ENCODE measurements at regions not wholly inside any gene's neighbourhood (a gene's known extent, or its start where the extent isn't known, plus 50 kb on each side); places are given as distances from the start of the nearest gene placed in this dataset.

GRCh38 chr2:6083136-6083535, 391.0 kb downstream of the SOX11 start:
- peaks cover 9% of the 10 kb centered on the region for H3K9me3 ChIP-seq (ENCODE audit: control insufficient read depth, low read depth, low read length)
- no peaks in the 10 kb centered on the region for H4K20me1 ChIP-seq (ENCODE audit: control insufficient read depth, extremely low read depth, insufficient read depth, low read length)
- H3K9me1 ChIP-seq (ENCODE audit: control insufficient read depth, extremely low read depth, insufficient read depth, low read length), result no peaks in the 10 kb centered on the region
- dilution Hi-C loops (cut with MboI; ENCODE audit: extremely low pct_ligation_motif_present, low sequenced_read_pairs), result no loop called here
- no peaks in the 10 kb centered on the region for H3K4me1 ChIP-seq (ENCODE audit: control insufficient read depth, extremely low read depth, insufficient read depth, low read length)
- H3K27me3 ChIP-seq (ENCODE audit: control insufficient read depth, extremely low read depth, insufficient read depth, low read length), result no peaks in the 10 kb centered on the region
- DNase-seq (ENCODE audit: low read depth, low spot score), result no peak
- H3K4me3 ChIP-seq (ENCODE audit: control insufficient read depth in 2 of 3, extremely low read depth in 1 of 3, insufficient read depth in 2 of 3, low read depth in 1 of 3, low read length in 3 of 3), result no peak overlapping the region
- no peak overlapping the region for H3K27ac ChIP-seq (ENCODE audit: control insufficient read depth, insufficient read depth, low read length)
- no peak for FAIRE-seq
- no peaks in the 10 kb centered on the region for H3K79me2 ChIP-seq (ENCODE audit: control insufficient read depth, insufficient read depth, low read length)
- no peak overlapping the region for H2AFZ ChIP-seq (ENCODE audit: control insufficient read depth, low read length)
- no peak overlapping the region for H3K4me2 ChIP-seq (ENCODE audit: control insufficient read depth, extremely low read depth, insufficient read depth, low read depth, low read length)
- TF ChIP-seq, protein P1, sequence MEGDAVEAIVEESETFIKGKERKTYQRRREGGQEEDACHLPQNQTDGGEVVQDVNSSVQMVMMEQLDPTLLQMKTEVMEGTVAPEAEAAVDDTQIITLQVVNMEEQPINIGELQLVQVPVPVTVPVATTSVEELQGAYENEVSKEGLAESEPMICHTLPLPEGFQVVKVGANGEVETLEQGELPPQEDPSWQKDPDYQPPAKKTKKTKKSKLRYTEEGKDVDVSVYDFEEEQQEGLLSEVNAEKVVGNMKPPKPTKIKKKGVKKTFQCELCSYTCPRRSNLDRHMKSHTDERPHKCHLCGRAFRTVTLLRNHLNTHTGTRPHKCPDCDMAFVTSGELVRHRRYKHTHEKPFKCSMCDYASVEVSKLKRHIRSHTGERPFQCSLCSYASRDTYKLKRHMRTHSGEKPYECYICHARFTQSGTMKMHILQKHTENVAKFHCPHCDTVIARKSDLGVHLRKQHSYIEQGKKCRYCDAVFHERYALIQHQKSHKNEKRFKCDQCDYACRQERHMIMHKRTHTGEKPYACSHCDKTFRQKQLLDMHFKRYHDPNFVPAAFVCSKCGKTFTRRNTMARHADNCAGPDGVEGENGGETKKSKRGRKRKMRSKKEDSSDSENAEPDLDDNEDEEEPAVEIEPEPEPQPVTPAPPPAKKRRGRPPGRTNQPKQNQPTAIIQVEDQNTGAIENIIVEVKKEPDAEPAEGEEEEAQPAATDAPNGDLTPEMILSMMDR (optimal IDR thresholded peaks at IDR 0.05 in 1 of 3, IDR thresholded peaks at IDR 0.05 in 1 of 3, conservative IDR thresholded peaks at IDR 0.05 in 1 of 3; ENCODE audit: extremely low read depth in 1 of 3, insufficient read depth in 2 of 3, low read length in 3 of 3), result no peak
- no peak for TF ChIP-seq EZH2 (IDR thresholded peaks at IDR 0.05; ENCODE audit: low read length)
- no peak overlapping the region for H3K9ac ChIP-seq (ENCODE audit: control insufficient read depth, extremely low read depth, insufficient read depth, low read length)
- no peaks in the 10 kb centered on the region for H3K36me3 ChIP-seq (ENCODE audit: control insufficient read depth in 2 of 2, extremely low read depth in 1 of 2, insufficient read depth in 2 of 2, low read length in 2 of 2)

DNA sequence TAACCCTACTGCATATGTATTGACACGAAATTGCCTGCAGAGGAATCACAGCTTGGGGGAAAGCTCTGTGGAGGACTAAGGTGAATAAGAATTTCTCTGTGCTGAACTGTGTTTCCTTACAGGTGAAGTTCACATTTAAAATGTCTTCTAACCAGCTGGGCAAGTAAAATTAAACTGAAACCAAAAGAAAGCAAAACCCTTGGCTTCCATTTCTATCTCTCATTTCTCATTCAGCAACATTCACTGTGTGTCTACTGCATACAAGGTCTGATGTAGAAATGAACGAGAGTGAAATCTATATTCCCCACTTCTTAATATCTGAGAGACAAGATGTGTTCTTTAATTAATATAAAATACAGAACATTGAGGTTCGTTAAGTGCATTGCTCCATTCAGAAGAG, 397.3 kb downstream of the SOX11 start:
- Histone ChIP-seq H3K9me1 (ENCODE audit: control insufficient read depth, extremely low read depth, insufficient read depth, low read length) (no peaks in the 10 kb centered on the region), H3K4me2 (ENCODE audit: control insufficient read depth, extremely low read depth, insufficient read depth, low read depth, low read length) (no peak overlapping the region), H3K79me2 (ENCODE audit: control insufficient read depth, insufficient read depth, low read length) (no peaks in the 10 kb centered on the region), H3K9me3 (ENCODE audit: control insufficient read depth, low read depth, low read length) (peaks cover 6% of the 10 kb centered on the region), H3K27ac (ENCODE audit: control insufficient read depth, insufficient read depth, low read length) (no peak overlapping the region), H4K20me1 (ENCODE audit: control insufficient read depth, extremely low read depth, insufficient read depth, low read length) (no peaks in the 10 kb centered on the region), H3K27me3 (ENCODE audit: control insufficient read depth, extremely low read depth, insufficient read depth, low read length) (no peaks in the 10 kb centered on the region), H3K4me3 (ENCODE audit: control insufficient read depth in 2 of 3, extremely low read depth in 1 of 3, insufficient read depth in 2 of 3, low read depth in 1 of 3, low read length in 3 of 3) (no peak overlapping the region), H3K36me3 (ENCODE audit: control insufficient read depth in 2 of 2, extremely low read depth in 1 of 2, insufficient read depth in 2 of 2, low read length in 2 of 2) (no peaks in the 10 kb centered on the region), H3K4me1 (ENCODE audit: control insufficient read depth, extremely low read depth, insufficient read depth, low read length) (no peaks in the 10 kb centered on the region), H3K9ac (ENCODE audit: control insufficient read depth, extremely low read depth, insufficient read depth, low read length) (no peak overlapping the region), H2AFZ (ENCODE audit: control insufficient read depth, low read length) (no peak overlapping the region)
- TF ChIP-seq, protein P1 (optimal IDR thresholded peaks at IDR 0.05 in 1 of 3, IDR thresholded peaks at IDR 0.05 in 1 of 3, conservative IDR thresholded peaks at IDR 0.05 in 1 of 3; ENCODE audit: extremely low read depth in 1 of 3, insufficient read depth in 2 of 3, low read length in 3 of 3), result no peak
- FAIRE-seq (no peak), DNase-seq (ENCODE audit: low read depth, low spot score) (no peak)
- dilution Hi-C loops (cut with MboI; ENCODE audit: extremely low pct_ligation_motif_present, low sequenced_read_pairs), result no loop called here
